ENCODE measurements at regions not wholly inside any gene's neighbourhood (a gene's known extent, or its start where the extent isn't known, plus 50 kb on each side); places are given as distances from the start of the nearest gene placed in this dataset.
"Not testable (repeated sequence)": the region's sequence is repeated elsewhere in the genome, so short reads cannot be mapped to it uniquely, and the experiment has no call there.

GRCh38 chr10:114872519-114873087 lies 51.0 kb downstream of the FHIP2A start:
- DNase-seq (ENCODE audit: low spot score): no peak

DNA sequence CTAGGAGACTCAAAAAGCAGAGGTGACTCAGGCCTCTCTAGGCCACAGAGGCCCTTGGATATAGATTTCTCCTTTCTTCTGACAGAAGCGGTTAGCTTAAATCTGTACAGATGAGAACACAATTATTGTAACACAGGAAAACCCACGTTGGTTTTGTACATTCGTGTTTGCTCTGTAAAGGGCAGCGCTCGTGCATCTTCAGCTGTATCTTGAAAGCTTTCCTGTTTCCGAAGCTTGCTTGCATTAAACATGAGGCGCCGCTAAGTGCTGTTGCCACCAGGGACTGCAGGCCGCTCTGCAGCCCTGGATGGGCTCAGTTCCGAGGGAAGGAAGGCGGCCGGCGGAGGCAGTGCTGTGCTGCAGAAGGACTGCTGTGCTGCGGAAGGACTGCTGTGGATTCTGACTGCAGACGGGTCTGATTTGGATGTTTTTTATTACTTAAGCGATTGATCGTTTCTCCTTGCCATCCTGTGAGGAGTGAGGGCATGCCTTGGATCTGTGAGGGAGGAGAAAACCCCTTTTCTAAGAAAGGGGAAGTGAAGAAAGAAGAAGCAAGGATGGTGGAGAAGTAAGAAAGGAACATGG lies 53.3 kb downstream of the FHIP2A start:
- no peak for DNase-seq (ENCODE audit: low spot score)

GRCh38 chr10:114875590-114876081 lies 54.1 kb downstream of the FHIP2A start:
- not testable (repeated sequence) for DNase-seq (ENCODE audit: low spot score)

DNA sequence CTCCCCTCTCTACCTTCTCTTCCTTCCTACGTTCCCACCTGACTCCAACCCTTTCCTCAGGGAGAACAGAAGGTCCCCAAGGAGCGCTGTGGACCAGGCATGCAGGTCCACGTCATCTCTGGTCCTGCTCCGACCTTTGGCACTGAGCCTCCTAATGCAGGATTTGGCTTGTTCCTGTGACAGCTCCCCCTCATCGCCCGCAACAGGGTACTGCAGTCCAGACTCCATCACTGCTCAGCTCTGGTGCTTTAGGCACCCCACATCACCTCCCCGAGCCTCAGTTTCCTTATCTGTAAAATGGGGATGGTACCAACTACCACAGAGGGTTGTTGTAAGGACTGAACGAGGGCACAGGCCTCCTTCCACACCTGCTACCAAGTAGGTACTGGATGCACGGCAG lies 54.6 kb downstream of the FHIP2A start:
- no peak for DNase-seq (ENCODE audit: low spot score)

DNA sequence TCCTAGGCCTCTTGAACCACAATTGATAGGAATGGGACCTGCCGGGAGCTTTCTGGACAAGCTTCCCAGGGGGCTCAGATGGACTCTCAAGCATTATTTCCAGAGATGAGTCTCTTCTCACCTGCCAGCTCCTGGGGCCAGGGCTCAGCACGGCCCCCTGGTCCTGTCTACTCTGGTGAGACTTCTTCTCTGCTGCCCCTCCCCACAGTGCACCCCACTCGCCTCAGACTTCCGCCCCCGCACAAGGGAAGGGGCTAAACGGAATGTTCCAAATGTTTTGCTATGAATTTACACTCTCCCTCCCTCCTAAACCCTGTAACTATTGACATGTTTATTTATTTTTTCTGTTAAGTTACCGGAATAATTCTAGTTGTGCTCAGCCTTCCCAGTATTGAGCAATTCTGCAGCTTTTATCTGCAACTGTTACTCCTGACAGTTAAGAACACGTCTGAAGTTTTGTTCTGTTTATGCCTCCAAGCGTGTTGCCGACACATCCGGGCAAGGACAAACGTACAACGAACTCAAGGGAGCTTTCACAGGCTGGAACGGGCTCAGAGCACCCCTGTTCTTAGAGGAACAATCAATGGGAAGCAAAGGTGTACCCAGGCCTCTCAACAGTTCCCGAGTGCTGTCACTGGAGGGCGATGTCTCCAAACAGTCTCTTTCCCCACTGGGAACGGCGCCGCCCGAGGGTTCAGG lies 55.2 kb downstream of the FHIP2A start:
- peak; percentile 57 for DNase-seq (ENCODE audit: low spot score)

DNA sequence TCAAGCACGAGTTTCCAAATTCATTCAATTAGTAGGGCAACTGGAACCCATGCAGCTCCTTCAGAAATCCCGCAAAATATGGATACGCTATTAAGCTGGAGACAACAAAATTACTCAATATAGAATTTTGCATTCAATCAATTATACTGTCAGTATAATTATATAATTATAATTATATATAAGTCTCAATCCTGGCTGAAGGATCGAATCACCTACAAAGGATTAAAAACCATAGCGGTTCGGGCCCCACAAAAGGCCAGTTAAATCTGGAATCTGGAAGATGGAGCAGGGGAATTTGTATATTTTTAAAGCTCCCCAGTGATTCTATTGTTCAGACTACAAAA lies 55.7 kb downstream of the FHIP2A start:
- DNase-seq (ENCODE audit: low spot score): no peak

DNA sequence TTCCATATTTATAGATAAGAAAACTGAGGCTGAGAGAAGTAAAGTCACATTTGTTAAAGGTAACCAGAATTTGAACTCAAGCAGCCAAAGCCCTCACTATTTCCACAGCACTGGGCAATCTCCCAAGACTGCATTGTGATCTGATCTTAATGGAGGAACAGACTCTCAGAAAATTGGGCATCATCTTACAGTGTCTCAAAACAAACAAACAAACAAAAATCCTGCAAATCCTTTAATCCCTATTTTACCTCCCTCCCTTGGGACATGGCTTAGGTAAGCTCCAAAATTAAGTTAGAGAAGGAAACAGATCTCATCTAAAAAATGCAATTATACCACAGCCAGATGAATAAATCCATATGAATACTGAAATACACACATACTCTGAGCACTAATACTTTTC lies 57.5 kb downstream of the FHIP2A start:
- no peak for DNase-seq (ENCODE audit: low spot score)

- DNase-seq (ENCODE audit: low spot score): peak; percentile 57
These were observed 58.1 kb downstream of the FHIP2A start for GRCh38 chr10:114879541-114880158.

DNA sequence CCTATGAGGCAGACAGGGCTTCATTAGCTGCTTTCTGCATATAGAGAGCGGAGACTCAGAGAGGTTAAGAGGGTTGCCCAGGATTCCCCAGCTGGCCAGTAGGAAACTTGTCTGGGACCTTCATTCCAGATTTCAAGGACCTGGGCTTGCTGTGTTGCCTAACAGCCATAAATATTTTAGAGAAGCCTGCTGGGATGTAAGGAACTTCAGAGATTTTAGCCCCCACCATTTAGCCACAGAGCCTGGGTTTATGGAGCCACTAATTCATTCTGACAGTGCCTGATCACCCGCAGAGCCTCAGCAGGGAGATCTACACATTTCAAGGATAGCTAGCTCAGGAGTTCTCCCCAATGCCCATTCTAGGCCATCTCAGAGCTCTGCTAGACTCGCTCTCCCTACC lies 56.6 kb upstream of the TRUB1 start:
- no peak for DNase-seq (ENCODE audit: low spot score)

DNA sequence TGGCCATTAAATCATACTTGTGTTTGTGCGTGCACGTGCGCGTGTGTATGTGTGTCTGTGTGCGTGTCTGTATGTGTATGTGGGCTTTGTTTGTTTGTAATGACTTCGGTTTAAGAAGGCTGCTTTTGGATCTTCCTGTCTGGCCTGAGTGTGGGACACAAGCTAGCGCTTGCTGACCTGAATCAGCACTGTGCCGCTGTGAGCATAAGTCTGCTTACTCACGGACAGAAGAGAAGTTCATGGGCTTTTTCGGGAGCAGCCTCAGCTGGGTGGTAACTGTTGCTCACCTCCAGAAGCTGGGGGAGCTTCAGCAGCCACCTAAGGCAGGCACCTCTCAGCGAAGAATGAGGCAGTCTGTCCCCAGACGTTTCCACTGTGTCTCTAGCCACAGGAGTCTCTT lies 56.1 kb upstream of the TRUB1 start:
- no peak for DNase-seq (ENCODE audit: low spot score)

DNA sequence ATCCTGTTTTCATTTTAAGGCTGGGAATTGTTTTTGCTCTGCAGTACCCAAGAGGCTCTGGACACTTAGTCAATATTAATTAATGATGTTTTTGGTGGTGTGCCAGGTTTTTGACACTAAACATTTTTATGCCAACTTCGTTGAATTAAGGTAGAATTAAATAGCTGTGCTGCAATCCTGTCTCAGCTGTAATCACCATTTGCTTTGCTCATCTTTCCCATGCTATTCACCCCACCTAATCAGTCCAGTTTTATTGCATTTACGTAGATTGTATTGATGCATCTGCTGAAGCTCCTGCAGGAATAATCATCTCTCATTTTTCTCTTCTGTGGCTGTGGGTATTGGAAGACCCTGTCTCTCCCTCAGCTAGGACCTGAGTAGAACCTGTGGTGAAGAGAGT lies 52.6 kb upstream of the TRUB1 start:
- DNase-seq (ENCODE audit: low spot score): no peak

Measured in hematopoietic multipotent progenitor cell treated with erythropoietin and hydrocortisone succinate and interleukin-3 and kit ligand, for 17 days (in vitro differentiated cells).